Gastrocnemius medialis (tissue), 4 donors: ENCODE measurements at regions not wholly inside any gene's neighbourhood (a gene's known extent, or its start where the extent isn't known, plus 50 kb on each side); places are given as distances from the start of the nearest gene placed in this dataset.

Experiments used
- CTCF ChIP-seq, 5 experiments: fragments of 450-650 bp in 3 of 5; fragments of 200-600 bp in 2 of 5; sonication (generic) in 2 of 5; IDR thresholded peaks in 4 of 5; conservative IDR thresholded peaks in 1 of 5; 1 replicate in 4 of 5; 2 replicates in 1 of 5; pipeline ENCODE4 v1.5.1; 2016 to 2019; ENCODE audit warnings: antibody characterized with exemption in 5 of 5, mild to moderate bottlenecking in 3 of 5, moderate library complexity in 3 of 5
- POLR2A ChIP-seq, 2 donors: fragments of 450-650 bp; IDR thresholded peaks; one replicate each; pipeline ENCODE4 v1.6.1; 2017; ENCODE audit warnings: antibody characterized with exemption in 2 of 2, mild to moderate bottlenecking in 2 of 2, moderate library complexity in 2 of 2

GRCh38 chr3:159896543-159896942 lies 92.1 kb upstream of the IL12A start:
- TF ChIP-seq POLR2A (IDR thresholded peaks at IDR 0.05) (no peak), CTCF (IDR thresholded peaks at IDR 0.05 in 4 of 5, conservative IDR thresholded peaks at IDR 0.05 in 1 of 5) (no peak)
